ENCODE measurements at regions not wholly inside any gene's neighbourhood (a gene's known extent, or its start where the extent isn't known, plus 50 kb on each side); places are given as distances from the start of the nearest gene placed in this dataset.

DNA sequence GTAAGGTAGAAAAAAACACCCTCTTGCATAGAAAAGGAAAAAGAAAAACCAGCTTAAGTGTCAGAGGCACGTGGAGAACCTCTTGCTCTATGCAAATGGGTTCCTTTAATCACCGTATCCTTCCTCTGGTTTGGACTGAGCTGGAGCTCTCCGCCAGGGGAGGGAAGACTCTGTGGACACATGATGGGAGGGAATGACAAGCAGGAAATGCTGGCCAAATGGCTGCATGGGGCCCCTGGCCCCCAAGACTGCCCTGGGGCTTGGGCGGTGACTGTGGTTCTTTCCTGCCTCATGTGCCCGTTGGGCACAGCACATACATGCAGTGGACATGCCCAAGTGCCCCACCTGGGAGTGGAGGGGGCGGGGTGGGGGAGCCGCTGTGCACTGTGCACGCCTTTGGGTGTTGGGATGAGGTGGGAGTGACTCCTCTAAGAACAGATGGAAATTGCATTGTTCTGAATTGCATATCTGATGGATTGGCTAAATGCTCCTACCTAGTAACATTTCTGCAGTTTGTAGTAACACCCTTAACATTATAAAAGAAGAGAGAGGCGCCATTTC is 166.4 kb upstream of the AVPR1A start:
- no peak for DNase-seq (ENCODE audit: low spot score)
- H3K4me3 ChIP-seq, result no peak overlapping the region
- TF ChIP-seq, protein P1, sequence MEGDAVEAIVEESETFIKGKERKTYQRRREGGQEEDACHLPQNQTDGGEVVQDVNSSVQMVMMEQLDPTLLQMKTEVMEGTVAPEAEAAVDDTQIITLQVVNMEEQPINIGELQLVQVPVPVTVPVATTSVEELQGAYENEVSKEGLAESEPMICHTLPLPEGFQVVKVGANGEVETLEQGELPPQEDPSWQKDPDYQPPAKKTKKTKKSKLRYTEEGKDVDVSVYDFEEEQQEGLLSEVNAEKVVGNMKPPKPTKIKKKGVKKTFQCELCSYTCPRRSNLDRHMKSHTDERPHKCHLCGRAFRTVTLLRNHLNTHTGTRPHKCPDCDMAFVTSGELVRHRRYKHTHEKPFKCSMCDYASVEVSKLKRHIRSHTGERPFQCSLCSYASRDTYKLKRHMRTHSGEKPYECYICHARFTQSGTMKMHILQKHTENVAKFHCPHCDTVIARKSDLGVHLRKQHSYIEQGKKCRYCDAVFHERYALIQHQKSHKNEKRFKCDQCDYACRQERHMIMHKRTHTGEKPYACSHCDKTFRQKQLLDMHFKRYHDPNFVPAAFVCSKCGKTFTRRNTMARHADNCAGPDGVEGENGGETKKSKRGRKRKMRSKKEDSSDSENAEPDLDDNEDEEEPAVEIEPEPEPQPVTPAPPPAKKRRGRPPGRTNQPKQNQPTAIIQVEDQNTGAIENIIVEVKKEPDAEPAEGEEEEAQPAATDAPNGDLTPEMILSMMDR (IDR thresholded peaks at IDR 0.05), result no peak
- no peak overlapping the region for H3K27ac ChIP-seq

DNA sequence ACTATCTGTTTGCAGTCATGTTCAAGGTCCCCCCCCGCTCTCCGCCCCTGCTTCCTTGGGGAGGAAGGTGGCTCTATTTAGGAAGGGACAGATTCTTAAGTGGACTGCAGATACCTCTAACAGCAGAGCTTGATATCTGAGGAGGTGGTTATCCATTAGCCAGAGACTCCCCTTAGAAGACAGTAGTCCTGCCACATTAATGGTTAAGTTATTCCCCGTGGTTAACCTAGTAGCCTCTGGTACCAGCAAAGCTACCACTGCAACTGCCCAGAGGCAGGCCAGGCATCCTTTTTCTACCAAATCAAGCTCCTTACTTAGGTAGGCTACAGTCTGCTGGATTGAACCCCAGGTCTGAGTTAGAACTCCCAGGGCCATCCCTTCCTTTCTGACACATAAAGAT is 162.1 kb upstream of the AVPR1A start:
- TF ChIP-seq, protein P1 (IDR thresholded peaks at IDR 0.05), result no peak
- Histone ChIP-seq H3K27ac (no peak overlapping the region), H3K4me3 (no peak overlapping the region)
- DNase-seq (ENCODE audit: low spot score), result no peak

DNA sequence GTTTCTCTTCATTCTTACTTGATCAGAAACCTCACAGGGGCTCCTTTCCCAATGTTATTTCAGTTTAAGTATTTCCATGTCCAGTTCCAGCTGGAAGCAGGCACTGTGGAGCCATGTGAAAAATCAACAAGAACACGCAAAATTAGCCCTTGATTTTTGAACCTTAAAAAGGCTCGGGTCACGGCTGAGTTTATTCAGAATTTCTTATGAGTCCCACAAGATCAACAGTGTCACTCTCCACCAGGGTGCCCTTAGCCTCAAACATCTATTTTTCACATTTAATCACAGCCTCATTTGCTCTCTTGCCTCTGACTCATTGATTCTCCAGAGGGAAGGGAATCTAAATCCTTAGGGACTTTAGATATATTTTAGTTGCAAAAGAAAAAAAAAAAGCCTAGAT is 157.7 kb upstream of the AVPR1A start:
- no peak for DNase-seq (ENCODE audit: low spot score)
- H3K4me3 ChIP-seq, result no peak overlapping the region
- H3K27ac ChIP-seq, result no peak overlapping the region
- TF ChIP-seq, protein P1 (IDR thresholded peaks at IDR 0.05), result no peak

DNA sequence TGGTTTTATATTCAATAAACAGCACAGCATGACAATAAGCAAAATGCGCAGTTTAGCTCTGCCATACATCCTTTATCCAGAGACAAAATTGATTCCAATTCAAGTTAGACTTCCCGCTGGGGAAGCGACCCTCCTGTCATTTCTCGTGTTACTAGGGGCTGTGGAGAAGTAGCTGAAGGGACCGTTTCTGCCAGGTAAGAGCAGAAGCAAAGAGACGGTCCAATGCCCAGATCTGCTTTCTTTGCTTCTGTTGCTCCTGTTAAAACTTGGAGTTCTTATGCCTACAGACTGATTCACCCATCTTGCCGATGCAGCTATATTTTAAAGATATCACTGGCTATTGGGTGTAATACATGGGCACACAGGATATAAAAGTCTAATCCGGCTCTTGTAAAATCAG is 156.8 kb upstream of the AVPR1A start:
- DNase-seq (ENCODE audit: low spot score), result no peak
- Histone ChIP-seq H3K4me3 (no peak overlapping the region), H3K27ac (no peak overlapping the region)
- TF ChIP-seq, protein P1 (IDR thresholded peaks at IDR 0.05), result no peak

DNA sequence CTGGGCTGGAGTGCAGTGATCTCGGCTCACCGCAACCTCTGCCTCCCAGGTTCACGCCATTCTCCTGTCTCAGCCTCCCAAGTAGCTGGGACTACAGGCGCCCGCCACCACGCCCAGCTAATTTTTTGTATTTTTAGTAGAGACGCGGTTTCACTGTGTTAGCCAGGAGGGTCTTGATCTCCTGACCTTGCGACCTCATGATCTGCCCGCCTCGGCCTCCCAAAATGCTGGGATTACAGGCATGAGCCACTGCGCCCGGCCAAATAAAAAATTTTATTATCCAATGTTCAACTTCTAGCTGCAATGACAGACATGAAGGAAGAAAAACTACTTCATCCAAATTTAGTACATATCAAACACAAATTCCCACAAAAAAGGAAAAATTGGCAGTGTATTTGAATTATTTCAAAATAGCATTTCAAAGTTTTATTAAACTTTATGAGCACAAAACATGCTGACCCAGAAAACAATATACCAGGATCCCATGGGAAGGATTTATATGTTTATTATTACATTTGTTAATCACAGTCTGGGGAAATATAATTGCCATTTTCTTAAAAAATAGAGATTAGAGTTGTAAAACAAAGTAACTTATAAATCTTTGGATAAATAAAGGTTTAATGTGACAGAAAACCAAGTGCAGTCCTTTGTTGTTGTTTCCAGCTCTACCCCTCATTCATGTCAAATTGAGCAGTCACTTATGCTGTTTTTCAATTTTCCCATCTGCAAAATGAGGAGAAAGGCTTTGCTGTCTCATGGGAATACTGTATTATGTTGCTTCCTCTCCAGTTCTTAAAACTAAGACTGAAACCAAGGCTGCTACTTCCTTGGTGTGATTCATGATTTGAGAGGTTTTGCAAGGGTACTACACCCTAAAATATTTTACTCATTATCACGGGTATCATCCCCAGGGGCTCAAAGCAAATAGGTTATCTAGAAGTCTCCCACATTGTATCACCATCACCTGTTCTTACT is 155.2 kb upstream of the AVPR1A start:
- Histone ChIP-seq H3K4me3 (no peak overlapping the region), H3K27ac (no peak overlapping the region)
- no peak for DNase-seq (ENCODE audit: low spot score)
- TF ChIP-seq, protein P1 (IDR thresholded peaks at IDR 0.05), result no peak

DNA sequence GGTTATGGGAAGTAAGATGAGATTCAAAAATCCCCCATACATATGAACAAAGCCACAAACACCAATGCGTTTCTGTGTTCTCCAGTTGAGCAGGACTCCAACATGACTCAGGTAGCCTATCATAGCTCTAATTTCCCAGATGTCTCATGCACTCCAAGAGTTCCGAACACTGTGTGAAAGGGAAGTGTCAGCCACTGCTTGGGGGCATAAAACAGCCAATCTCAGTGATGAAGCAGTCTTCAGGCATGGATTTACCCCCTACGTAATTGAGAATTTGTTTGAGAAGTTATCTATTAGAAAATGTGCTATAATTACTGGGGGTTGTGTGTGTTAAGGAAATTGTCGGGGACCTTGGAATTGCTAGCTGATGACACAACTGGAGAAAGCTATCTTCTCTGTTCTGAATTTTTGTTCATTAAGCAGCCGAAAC is 153.9 kb upstream of the AVPR1A start:
- no peak for DNase-seq (ENCODE audit: low spot score)
- TF ChIP-seq, protein P1 (IDR thresholded peaks at IDR 0.05), result no peak
- Histone ChIP-seq H3K4me3 (no peak overlapping the region), H3K27ac (no peak overlapping the region)
